ENCODE measurements at regions not wholly inside any gene's neighbourhood (a gene's known extent, or its start where the extent isn't known, plus 50 kb on each side); places are given as distances from the start of the nearest gene placed in this dataset.

DNA sequence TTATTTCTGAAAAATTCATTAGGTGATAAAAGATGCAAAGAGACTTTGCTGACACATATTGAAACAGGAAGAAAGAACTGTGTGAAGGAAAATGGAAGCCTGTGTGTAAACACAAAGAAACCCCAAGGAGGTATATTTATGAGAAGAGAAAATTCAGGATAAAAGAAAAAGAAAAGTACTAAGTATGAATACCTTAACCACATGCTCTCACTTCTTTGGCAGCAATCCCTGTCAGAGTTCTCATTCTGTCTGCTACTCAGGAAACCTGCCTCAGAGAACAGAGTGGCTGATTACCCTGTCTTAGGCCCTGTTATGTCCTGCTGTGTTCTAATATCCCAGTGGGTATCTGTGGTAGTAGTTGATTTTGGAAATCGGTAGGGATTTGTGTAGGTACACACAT is 457.9 kb downstream of the TBC1D32 start:
- no CpG with 5 or more reads among the region's 1 CpG for WGBS (ENCODE audit: insufficient coverage, low lambda C conversion rate)

GRCh38 chr6:120875900-120876299 is 458.4 kb downstream of the TBC1D32 start:
- no peak overlapping the region for H3K27ac ChIP-seq (ENCODE audit: low read length)
- H3K4me1 ChIP-seq (ENCODE audit: control insufficient read depth, insufficient read depth, low read length): no peaks in the 10 kb centered on the region
- H3K36me3 ChIP-seq (ENCODE audit: control insufficient read depth, insufficient read depth, low read length): no peaks in the 10 kb centered on the region
- no peaks in the 10 kb centered on the region for H3K27me3 ChIP-seq (ENCODE audit: control insufficient read depth, insufficient read depth, low read length)
- WGBS (ENCODE audit: insufficient coverage, low lambda C conversion rate): 88% methylated on average over 1 of the region's 1 CpG
- no peaks in the 10 kb centered on the region for H3K9me3 ChIP-seq (ENCODE audit: control insufficient read depth, low read depth, low read length)
- no peak for DNase-seq
- no peak overlapping the region for H3K4me3 ChIP-seq (ENCODE audit: low read length)

More for the DNA sequence above, 457.9 kb downstream of the TBC1D32 start:
- DNase-seq: no peak
- Histone ChIP-seq H3K4me3 (ENCODE audit: low read length) (no peak overlapping the region), H3K4me1 (ENCODE audit: control insufficient read depth, insufficient read depth, low read length) (no peaks in the 10 kb centered on the region), H3K36me3 (ENCODE audit: control insufficient read depth, insufficient read depth, low read length) (no peaks in the 10 kb centered on the region), H3K9me3 (ENCODE audit: control insufficient read depth, low read depth, low read length) (no peaks in the 10 kb centered on the region), H3K27me3 (ENCODE audit: control insufficient read depth, insufficient read depth, low read length) (no peaks in the 10 kb centered on the region), H3K27ac (ENCODE audit: low read length) (no peak overlapping the region)

DNA sequence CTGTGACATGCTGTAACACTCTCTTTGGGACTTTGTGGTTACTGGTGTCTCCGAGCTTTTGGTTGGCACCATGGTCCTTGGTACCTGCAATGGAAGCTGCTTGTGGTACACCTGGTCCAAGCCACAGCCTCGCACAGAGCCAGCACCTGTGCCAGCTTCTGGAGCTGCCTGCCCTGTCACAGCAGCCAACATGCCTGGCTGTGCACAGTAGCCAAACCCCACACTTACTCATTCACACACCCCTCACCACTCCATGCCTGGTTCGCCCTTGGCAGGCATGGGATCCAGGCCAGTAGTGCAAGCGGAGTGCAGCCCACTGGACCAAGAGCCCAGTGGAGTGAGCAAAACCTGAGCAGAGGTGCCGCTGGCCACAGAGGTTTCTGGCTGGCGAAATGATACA is 459.9 kb downstream of the TBC1D32 start:
- H3K27me3 ChIP-seq (ENCODE audit: control insufficient read depth, insufficient read depth, low read length): no peaks in the 10 kb centered on the region
- no CpG with 5 or more reads among the region's 6 CpGs for WGBS (ENCODE audit: insufficient coverage, low lambda C conversion rate)
- H3K36me3 ChIP-seq (ENCODE audit: control insufficient read depth, insufficient read depth, low read length): no peaks in the 10 kb centered on the region
- DNase-seq: no peak
- no peak overlapping the region for H3K27ac ChIP-seq (ENCODE audit: low read length)
- no peaks in the 10 kb centered on the region for H3K4me1 ChIP-seq (ENCODE audit: control insufficient read depth, insufficient read depth, low read length)
- H3K4me3 ChIP-seq (ENCODE audit: low read length): no peak overlapping the region
- no peaks in the 10 kb centered on the region for H3K9me3 ChIP-seq (ENCODE audit: control insufficient read depth, low read depth, low read length)

DNA sequence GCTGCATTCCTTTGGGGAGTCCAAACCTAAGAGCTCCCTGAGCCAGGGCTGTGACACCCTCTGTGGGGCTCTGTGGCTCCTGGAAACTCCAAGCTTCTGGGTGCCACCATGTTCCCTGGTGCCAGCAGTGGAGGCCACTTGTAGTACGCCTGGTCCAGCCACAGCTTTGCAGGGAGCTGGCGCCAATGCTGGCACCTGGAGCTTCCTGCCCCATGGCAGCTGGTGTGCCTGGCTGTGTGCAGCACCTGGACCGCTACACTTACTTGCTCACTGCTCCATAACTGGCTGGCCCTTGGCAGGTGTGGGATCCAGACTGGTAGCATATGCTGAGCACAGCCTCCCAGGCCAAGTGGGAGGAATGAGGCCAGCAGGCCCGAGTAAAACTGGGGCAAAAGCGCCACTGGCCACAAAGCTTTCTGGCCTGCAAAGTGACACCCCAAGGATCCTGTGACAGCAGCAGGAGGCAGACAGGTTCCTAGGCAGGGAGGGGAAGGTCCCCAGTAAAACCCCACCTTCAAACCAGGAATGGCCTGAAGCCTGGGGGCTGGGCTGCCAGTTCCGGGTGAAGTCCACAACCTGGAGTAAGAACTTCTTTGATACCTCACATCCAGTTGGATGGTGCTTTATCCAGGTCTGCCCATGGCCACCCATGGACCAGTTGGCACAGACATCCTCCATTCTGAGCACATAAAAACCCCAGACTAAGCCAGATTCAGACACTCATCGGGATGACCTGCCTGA is 461.0 kb downstream of the TBC1D32 start:
- no peaks in the 10 kb centered on the region for H3K36me3 ChIP-seq (ENCODE audit: control insufficient read depth, insufficient read depth, low read length)
- no CpG with 5 or more reads among the region's 7 CpGs for WGBS (ENCODE audit: insufficient coverage, low lambda C conversion rate)
- H3K4me3 ChIP-seq (ENCODE audit: low read length): no peak overlapping the region
- no peaks in the 10 kb centered on the region for H3K9me3 ChIP-seq (ENCODE audit: control insufficient read depth, low read depth, low read length)
- no peak for DNase-seq
- H3K4me1 ChIP-seq (ENCODE audit: control insufficient read depth, insufficient read depth, low read length): no peaks in the 10 kb centered on the region
- H3K27ac ChIP-seq (ENCODE audit: low read length): no peak overlapping the region
- no peaks in the 10 kb centered on the region for H3K27me3 ChIP-seq (ENCODE audit: control insufficient read depth, insufficient read depth, low read length)

- Histone ChIP-seq H3K4me1 (ENCODE audit: control insufficient read depth, insufficient read depth, low read length) (no peaks in the 10 kb centered on the region), H3K4me3 (ENCODE audit: low read length) (no peak overlapping the region), H3K27me3 (ENCODE audit: control insufficient read depth, insufficient read depth, low read length) (no peaks in the 10 kb centered on the region), H3K27ac (ENCODE audit: low read length) (no peak overlapping the region), H3K9me3 (ENCODE audit: control insufficient read depth, low read depth, low read length) (no peaks in the 10 kb centered on the region), H3K36me3 (ENCODE audit: control insufficient read depth, insufficient read depth, low read length) (no peaks in the 10 kb centered on the region)
- DNase-seq: no peak
- WGBS (ENCODE audit: insufficient coverage, low lambda C conversion rate): no CpG with 5 or more reads among the region's 10 CpGs
These were observed 462.1 kb downstream of the TBC1D32 start for GRCh38 chr6:120872262-120872578.

DNA sequence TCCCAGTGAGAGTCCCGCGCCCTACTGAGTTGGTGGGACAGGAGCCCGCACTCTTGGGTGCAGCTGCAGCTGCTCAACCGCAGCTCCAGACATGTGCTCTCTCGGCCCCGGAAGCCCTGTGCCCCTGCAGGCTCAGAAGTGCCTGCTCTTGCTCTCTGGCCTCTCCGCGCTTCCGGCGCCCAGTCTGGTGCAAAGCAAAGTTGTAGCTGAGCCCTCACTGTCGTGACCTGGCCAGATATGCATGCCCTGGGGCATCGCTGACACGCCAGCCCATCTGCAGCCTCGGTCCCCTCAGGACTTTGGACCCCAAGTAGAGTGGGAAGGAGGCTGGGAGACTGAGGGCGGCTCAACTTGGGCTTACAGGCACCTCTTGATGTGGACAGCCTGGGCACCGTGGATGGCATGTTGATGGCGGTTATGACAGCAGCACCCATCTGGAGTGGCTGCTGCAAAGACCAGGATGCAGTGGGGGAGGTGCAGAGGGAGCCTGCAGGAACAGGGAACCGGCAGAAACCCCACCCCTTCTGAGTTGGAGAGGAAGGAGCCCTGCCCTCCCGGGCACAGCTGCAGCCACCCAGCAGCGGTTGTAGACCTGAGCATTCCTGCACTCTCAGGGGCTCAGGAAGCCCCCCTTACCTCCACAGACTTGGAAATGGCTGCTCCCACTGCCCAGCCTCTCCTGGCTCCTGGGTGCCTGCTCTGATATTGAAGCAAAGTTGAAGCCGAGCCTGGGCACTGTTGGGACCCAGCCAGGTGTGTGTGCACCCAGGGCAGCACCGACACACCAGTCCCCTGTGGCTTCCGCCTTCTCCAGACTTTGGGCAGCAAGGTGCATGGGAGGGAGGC is 462.6 kb downstream of the TBC1D32 start:
- Histone ChIP-seq H3K9me3 (ENCODE audit: control insufficient read depth, low read depth, low read length) (no peaks in the 10 kb centered on the region), H3K27ac (ENCODE audit: low read length) (no peak overlapping the region), H3K4me3 (ENCODE audit: low read length) (no peak overlapping the region), H3K36me3 (ENCODE audit: control insufficient read depth, insufficient read depth, low read length) (no peaks in the 10 kb centered on the region), H3K27me3 (ENCODE audit: control insufficient read depth, insufficient read depth, low read length) (no peaks in the 10 kb centered on the region), H3K4me1 (ENCODE audit: control insufficient read depth, insufficient read depth, low read length) (no peaks in the 10 kb centered on the region)
- no CpG with 5 or more reads among the region's 23 CpGs for WGBS (ENCODE audit: insufficient coverage, low lambda C conversion rate)
- DNase-seq: no peak

GRCh38 chr6:120869397-120869796 is 464.9 kb downstream of the TBC1D32 start:
- no peaks in the 10 kb centered on the region for H3K9me3 ChIP-seq (ENCODE audit: control insufficient read depth, low read depth, low read length)
- no peak for DNase-seq

DNA sequence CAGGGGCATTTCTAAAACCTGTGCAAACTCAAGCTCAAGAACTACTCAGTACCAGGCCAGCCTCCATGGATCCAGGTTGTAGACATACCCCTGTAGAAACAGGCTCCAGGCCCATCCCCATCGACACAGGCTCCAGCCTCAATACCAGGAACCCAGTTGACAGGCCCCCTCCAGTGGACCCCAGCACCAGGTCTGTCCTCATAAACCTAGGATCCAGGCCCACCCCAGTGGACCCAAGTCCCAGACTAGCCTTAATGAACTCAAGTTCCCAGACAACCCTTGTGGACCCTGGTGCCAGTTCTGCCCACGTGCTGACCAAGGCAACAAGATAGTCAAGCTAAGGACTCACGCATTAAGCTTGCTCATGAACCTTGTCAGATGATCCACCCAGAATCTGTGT is 476.9 kb downstream of the TBC1D32 start:
- H3K4me1 ChIP-seq (ENCODE audit: control insufficient read depth, insufficient read depth, low read length): no peaks in the 10 kb centered on the region
- H3K4me3 ChIP-seq (ENCODE audit: low read length): no peak overlapping the region
- H3K27ac ChIP-seq (ENCODE audit: low read length): no peak overlapping the region
- H3K9me3 ChIP-seq (ENCODE audit: control insufficient read depth, low read depth, low read length): no peaks in the 10 kb centered on the region
- no peaks in the 10 kb centered on the region for H3K36me3 ChIP-seq (ENCODE audit: control insufficient read depth, insufficient read depth, low read length)
- WGBS (ENCODE audit: insufficient coverage, low lambda C conversion rate): no CpG with 5 or more reads among the region's 3 CpGs
- no peak for DNase-seq
- no peaks in the 10 kb centered on the region for H3K27me3 ChIP-seq (ENCODE audit: control insufficient read depth, insufficient read depth, low read length)

More at GRCh38 chr6:120869397-120869796, 464.9 kb downstream of the TBC1D32 start:
- Histone ChIP-seq H3K4me3 (ENCODE audit: low read length) (no peak overlapping the region), H3K36me3 (ENCODE audit: control insufficient read depth, insufficient read depth, low read length) (no peaks in the 10 kb centered on the region), H3K27ac (ENCODE audit: low read length) (no peak overlapping the region), H3K27me3 (ENCODE audit: control insufficient read depth, insufficient read depth, low read length) (no peaks in the 10 kb centered on the region), H3K4me1 (ENCODE audit: control insufficient read depth, insufficient read depth, low read length) (no peaks in the 10 kb centered on the region)
- no CpG with 5 or more reads among the region's 1 CpG for WGBS (ENCODE audit: insufficient coverage, low lambda C conversion rate)

DNA sequence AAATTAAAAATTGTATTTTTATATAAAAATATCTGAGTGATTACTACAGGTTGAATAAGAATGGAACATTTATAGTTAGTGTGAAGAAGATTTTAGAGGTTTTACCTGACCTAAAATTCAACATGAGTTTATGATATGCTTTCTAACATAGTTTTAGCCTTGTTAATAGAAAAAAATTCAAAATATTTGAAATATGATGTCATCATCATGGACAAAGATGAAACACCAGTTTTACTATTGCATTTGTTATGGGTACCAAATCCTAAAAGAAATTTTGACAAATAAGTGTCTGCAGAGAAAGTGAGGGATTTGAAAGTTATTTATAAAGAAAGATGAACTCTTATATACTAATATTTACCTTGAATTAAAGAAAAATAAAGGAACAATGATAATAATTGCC is 479.7 kb downstream of the TBC1D32 start:
- Histone ChIP-seq H3K27ac (ENCODE audit: low read length) (no peak overlapping the region), H3K9me3 (ENCODE audit: control insufficient read depth, low read depth, low read length) (no peaks in the 10 kb centered on the region), H3K27me3 (ENCODE audit: control insufficient read depth, insufficient read depth, low read length) (no peaks in the 10 kb centered on the region), H3K4me1 (ENCODE audit: control insufficient read depth, insufficient read depth, low read length) (no peaks in the 10 kb centered on the region), H3K4me3 (ENCODE audit: low read length) (no peak overlapping the region), H3K36me3 (ENCODE audit: control insufficient read depth, insufficient read depth, low read length) (no peaks in the 10 kb centered on the region)
- no peak for DNase-seq

DNA sequence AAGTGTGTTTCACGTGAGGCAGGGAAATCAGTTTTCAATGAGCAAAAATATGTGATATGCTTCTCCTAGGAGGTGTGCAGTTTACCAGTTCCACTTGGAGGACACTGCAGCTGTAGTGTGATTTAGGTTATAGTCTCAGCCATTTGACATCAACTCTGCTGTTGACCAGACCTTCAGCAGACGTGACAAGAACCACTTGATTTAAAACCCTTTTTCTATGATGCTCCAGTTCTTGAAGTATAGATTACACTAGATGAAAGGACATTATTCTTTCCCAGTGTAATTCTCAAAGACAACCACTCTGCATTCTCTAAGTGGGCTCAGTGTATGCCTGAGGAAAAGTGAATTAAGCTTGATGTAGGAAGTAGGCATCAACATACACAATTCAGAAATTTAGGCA is 480.8 kb downstream of the TBC1D32 start:
- H3K36me3 ChIP-seq (ENCODE audit: control insufficient read depth, insufficient read depth, low read length): no peaks in the 10 kb centered on the region
- no peak overlapping the region for H3K4me3 ChIP-seq (ENCODE audit: low read length)
- no peak overlapping the region for H3K27ac ChIP-seq (ENCODE audit: low read length)
- no peaks in the 10 kb centered on the region for H3K27me3 ChIP-seq (ENCODE audit: control insufficient read depth, insufficient read depth, low read length)
- no peak for DNase-seq
- no peaks in the 10 kb centered on the region for H3K9me3 ChIP-seq (ENCODE audit: control insufficient read depth, low read depth, low read length)
- no CpG with 5 or more reads among the region's 2 CpGs for WGBS (ENCODE audit: insufficient coverage, low lambda C conversion rate)
- no peaks in the 10 kb centered on the region for H3K4me1 ChIP-seq (ENCODE audit: control insufficient read depth, insufficient read depth, low read length)
